ENCODE measurements at regions not wholly inside any gene's neighbourhood (a gene's known extent, or its start where the extent isn't known, plus 50 kb on each side); places are given as distances from the start of the nearest gene placed in this dataset.

DNA sequence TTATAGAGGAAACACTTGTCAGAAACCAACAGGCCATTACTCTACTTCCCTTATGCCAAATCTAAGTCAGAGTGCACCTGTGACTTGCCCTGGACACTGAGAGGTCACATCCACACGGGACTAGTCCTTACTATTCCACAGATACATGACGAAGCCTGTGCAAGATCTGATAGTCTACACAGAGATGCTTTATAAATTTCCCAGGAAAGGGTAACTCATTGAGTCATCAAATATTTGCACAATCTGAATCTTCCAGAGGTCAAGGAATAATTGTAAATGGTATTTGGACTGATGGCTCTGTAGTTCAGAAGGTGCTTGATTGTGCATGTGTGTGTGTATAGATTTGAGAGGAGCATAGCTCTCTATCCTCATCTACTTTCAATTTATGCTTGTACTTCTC lies 55.2 kb upstream of the JAK2 start:
- DNase-seq (ENCODE audit: low read depth, low spot score), result no peak
- H3K36me3 ChIP-seq (ENCODE audit: control insufficient read depth, insufficient read depth, low read length), result no peaks in the 10 kb centered on the region
- no peak overlapping the region for H3K4me3 ChIP-seq (ENCODE audit: low read depth in 2 of 2, low read length in 2 of 2)
- no TSS peak for BruUV-seq (replicated peaks)
- no peak for TF ChIP-seq SIN3A (IDR thresholded peaks at IDR 0.05; ENCODE audit: borderline replicate concordance, insufficient read depth, low read depth, low read length)
- TF ChIP-seq, protein P1, sequence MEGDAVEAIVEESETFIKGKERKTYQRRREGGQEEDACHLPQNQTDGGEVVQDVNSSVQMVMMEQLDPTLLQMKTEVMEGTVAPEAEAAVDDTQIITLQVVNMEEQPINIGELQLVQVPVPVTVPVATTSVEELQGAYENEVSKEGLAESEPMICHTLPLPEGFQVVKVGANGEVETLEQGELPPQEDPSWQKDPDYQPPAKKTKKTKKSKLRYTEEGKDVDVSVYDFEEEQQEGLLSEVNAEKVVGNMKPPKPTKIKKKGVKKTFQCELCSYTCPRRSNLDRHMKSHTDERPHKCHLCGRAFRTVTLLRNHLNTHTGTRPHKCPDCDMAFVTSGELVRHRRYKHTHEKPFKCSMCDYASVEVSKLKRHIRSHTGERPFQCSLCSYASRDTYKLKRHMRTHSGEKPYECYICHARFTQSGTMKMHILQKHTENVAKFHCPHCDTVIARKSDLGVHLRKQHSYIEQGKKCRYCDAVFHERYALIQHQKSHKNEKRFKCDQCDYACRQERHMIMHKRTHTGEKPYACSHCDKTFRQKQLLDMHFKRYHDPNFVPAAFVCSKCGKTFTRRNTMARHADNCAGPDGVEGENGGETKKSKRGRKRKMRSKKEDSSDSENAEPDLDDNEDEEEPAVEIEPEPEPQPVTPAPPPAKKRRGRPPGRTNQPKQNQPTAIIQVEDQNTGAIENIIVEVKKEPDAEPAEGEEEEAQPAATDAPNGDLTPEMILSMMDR (IDR thresholded peaks at IDR 0.05), result no peak
- TF ChIP-seq TCF7L2 (IDR thresholded peaks at IDR 0.05; ENCODE audit: low read depth, low read length), result no peak
- no peak for TF ChIP-seq POLR2AphosphoS5 (IDR thresholded peaks at IDR 0.05; ENCODE audit: low read depth, low read length)
- TF ChIP-seq, protein P2, sequence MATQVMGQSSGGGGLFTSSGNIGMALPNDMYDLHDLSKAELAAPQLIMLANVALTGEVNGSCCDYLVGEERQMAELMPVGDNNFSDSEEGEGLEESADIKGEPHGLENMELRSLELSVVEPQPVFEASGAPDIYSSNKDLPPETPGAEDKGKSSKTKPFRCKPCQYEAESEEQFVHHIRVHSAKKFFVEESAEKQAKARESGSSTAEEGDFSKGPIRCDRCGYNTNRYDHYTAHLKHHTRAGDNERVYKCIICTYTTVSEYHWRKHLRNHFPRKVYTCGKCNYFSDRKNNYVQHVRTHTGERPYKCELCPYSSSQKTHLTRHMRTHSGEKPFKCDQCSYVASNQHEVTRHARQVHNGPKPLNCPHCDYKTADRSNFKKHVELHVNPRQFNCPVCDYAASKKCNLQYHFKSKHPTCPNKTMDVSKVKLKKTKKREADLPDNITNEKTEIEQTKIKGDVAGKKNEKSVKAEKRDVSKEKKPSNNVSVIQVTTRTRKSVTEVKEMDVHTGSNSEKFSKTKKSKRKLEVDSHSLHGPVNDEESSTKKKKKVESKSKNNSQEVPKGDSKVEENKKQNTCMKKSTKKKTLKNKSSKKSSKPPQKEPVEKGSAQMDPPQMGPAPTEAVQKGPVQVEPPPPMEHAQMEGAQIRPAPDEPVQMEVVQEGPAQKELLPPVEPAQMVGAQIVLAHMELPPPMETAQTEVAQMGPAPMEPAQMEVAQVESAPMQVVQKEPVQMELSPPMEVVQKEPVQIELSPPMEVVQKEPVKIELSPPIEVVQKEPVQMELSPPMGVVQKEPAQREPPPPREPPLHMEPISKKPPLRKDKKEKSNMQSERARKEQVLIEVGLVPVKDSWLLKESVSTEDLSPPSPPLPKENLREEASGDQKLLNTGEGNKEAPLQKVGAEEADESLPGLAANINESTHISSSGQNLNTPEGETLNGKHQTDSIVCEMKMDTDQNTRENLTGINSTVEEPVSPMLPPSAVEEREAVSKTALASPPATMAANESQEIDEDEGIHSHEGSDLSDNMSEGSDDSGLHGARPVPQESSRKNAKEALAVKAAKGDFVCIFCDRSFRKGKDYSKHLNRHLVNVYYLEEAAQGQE (IDR thresholded peaks at IDR 0.05; ENCODE audit: insufficient read depth in 1 of 2, low read depth in 2 of 2, low read length in 1 of 2), result no peak
- H3K9me3 ChIP-seq (ENCODE audit: control insufficient read depth, insufficient read depth, low read depth, low read length), result no peaks in the 10 kb centered on the region
- POLR2A ChIA-PET, result no interaction called here
- no peaks in the 10 kb centered on the region for H3K4me1 ChIP-seq (ENCODE audit: control insufficient read depth, insufficient read depth, low read length)
- in situ Hi-C loops (cut with HindIII; ENCODE audit: low pct_unique_long_range_greater_than_20kb, low sequenced_read_pairs), result no loop called here
- H3K27ac ChIP-seq (ENCODE audit: low read length), result no peak overlapping the region
- CTCF ChIA-PET, result no interaction called here
- H3K27me3 ChIP-seq (ENCODE audit: control insufficient read depth, insufficient read depth, low read length), result no peaks in the 10 kb centered on the region
- intact Hi-C loops (cut with micrococcal nuclease; ENCODE audit: unreplicated experiment), result loop anchor here (2.0 kb wide), 1 partner anchor 55 kb away; the partner anchor contains the start of gene JAK2
- no peak for ATAC-seq

DNA sequence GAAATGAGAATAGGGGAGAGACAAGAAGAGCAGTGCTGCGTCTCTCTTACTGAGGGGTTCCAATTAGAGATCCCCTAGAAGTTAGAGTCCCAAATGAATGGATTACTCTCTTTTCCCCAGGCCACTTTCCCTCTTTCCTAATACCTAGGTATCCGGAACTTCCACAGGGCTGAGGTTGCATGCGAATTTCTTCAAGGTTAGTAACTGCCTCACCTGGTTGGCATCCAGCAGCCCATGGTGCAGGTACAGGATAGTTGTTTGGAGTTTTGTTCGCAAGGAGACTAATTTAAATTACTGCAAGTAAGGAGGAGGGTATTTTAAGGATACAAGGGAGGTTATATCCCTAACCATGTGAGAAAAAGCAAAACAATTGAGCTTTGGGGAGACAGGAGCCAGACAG lies 52.4 kb upstream of the JAK2 start:
- CTCF ChIA-PET, result no interaction called here
- DNase-seq (ENCODE audit: low read depth, low spot score) (no peak), ATAC-seq (no peak)
- no peak overlapping the region for H3K27ac ChIP-seq (ENCODE audit: low read length)
- no peak for TF ChIP-seq TCF7L2 (IDR thresholded peaks at IDR 0.05; ENCODE audit: low read depth, low read length)
- H3K36me3 ChIP-seq (ENCODE audit: control insufficient read depth, insufficient read depth, low read length), result no peaks in the 10 kb centered on the region
- POLR2A ChIA-PET, result no interaction called here
- intact Hi-C loops (cut with micrococcal nuclease; ENCODE audit: unreplicated experiment), result no loop called here
- no peaks in the 10 kb centered on the region for H3K27me3 ChIP-seq (ENCODE audit: control insufficient read depth, insufficient read depth, low read length)
- BruUV-seq (replicated peaks), result no TSS peak
- no peak overlapping the region for H3K4me3 ChIP-seq (ENCODE audit: low read depth in 2 of 2, low read length in 2 of 2)
- H3K9me3 ChIP-seq (ENCODE audit: control insufficient read depth, insufficient read depth, low read depth, low read length), result no peaks in the 10 kb centered on the region
- in situ Hi-C loops (cut with HindIII; ENCODE audit: low pct_unique_long_range_greater_than_20kb, low sequenced_read_pairs), result no loop called here
- H3K4me1 ChIP-seq (ENCODE audit: control insufficient read depth, insufficient read depth, low read length), result no peaks in the 10 kb centered on the region

DNA sequence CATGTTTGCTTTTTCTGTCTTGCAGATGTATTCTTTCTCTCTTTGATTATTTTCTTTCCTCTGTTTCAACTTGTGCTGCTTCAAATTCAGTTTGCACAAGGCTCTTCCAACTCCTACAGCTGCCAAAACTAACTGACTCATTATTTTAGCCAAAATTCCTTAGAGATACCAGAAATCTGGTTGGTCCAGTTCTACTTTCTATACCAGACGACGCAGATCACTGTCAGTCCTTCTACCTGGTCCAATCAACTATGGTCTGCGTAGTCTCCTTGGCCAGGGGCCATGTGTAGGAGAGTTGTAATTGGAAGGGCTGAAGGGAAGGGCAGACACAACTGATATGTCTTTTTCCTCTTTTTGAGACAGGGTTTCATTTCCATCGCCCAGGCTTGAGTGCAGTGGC lies 51.9 kb upstream of the JAK2 start:
- ATAC-seq, result no peak
- intact Hi-C loops (cut with micrococcal nuclease; ENCODE audit: unreplicated experiment) (no loop called here), in situ Hi-C loops (cut with HindIII; ENCODE audit: low pct_unique_long_range_greater_than_20kb, low sequenced_read_pairs) (no loop called here)
- TF ChIP-seq, protein P2 (IDR thresholded peaks at IDR 0.05; ENCODE audit: insufficient read depth in 1 of 2, low read depth in 2 of 2, low read length in 1 of 2), result no peak
- no peak for TF ChIP-seq POLR2AphosphoS5 (IDR thresholded peaks at IDR 0.05; ENCODE audit: low read depth, low read length)
- no peak for TF ChIP-seq SIN3A (IDR thresholded peaks at IDR 0.05; ENCODE audit: borderline replicate concordance, insufficient read depth, low read depth, low read length)
- TF ChIP-seq, protein P1 (IDR thresholded peaks at IDR 0.05), result no peak
- no peak for TF ChIP-seq TCF7L2 (IDR thresholded peaks at IDR 0.05; ENCODE audit: low read depth, low read length)
- H3K36me3 ChIP-seq (ENCODE audit: control insufficient read depth, insufficient read depth, low read length), result no peaks in the 10 kb centered on the region
- DNase-seq (ENCODE audit: low read depth, low spot score), result no peak
- no peaks in the 10 kb centered on the region for H3K4me1 ChIP-seq (ENCODE audit: control insufficient read depth, insufficient read depth, low read length)
- no TSS peak for BruUV-seq (replicated peaks)
- no peak overlapping the region for H3K27ac ChIP-seq (ENCODE audit: low read length)
- H3K9me3 ChIP-seq (ENCODE audit: control insufficient read depth, insufficient read depth, low read depth, low read length), result no peaks in the 10 kb centered on the region
- ChIA-PET POLR2A (no interaction called here), CTCF (no interaction called here)
- H3K27me3 ChIP-seq (ENCODE audit: control insufficient read depth, insufficient read depth, low read length), result no peaks in the 10 kb centered on the region
- no peak overlapping the region for H3K4me3 ChIP-seq (ENCODE audit: low read depth in 2 of 2, low read length in 2 of 2)

All from Panc1 (cell line).